RWPE1 (cell line): ENCODE measurements at regions not wholly inside any gene's neighbourhood (a gene's known extent, or its start where the extent isn't known, plus 50 kb on each side); places are given as distances from the start of the nearest gene placed in this dataset.
"Not testable (repeated sequence)": the region's sequence is repeated elsewhere in the genome, so short reads cannot be mapped to it uniquely, and the experiment has no call there.

Source experiments
- CTCF ChIA-PET: fragments of 350-600 bp; sonication (Branson Sonifier 250); formaldehyde crosslinking; extraction: SDS; loops from one replicate; lab custom pipeline; 2021; lab: Yijun Ruan, JAX
- POLR2A ChIA-PET: fragments of 400-600 bp; formaldehyde crosslinking; extraction: SDS; loops from one replicate; lab custom pipeline; 2020; ENCODE audit warnings: antibody characterized with exemption; ENCODE audit not compliant: low non-redundant PET; lab: Yijun Ruan, JAX
- DNase-seq: peaks from one replicate; pipeline ENCODE4 v3.0.0; 2012; ENCODE audit warnings: low spot score
- H3K27ac ChIP-seq: fragments of 450-650 bp; 2 replicates; pipeline ENCODE4 v1.5.1; 2017
- TF ChIP-seq, protein P1 (sequence below): fragments of 450-650 bp; conservative IDR thresholded peaks from 2 replicates; pipeline ENCODE4 v1.5.1; 2017; ENCODE audit warnings: low read depth, mild to moderate bottlenecking

DNA sequence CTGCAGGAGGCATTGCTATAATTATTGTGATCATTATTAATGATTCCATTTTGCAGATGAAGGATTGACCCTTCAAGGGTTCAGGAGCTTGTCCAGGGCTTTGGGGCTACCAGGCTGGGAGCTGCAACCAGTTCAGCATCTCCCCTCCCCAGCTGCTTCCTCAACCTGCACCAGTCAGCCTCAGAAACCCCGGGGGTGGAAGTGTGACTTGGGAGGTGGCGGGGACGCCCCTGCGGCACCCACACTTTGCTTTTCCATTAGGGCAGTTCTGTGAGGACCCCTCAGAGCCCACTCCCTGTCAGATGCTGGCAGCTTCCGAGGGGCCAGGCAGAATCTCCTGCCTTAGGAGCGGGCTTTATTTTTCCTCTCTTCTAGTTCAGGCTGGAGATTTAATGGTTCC, 85.6 kb downstream of the OLFM1 start:
- POLR2A ChIA-PET: no interaction called here
- H3K27ac ChIP-seq: no peak overlapping the region
- TF ChIP-seq, protein P1, sequence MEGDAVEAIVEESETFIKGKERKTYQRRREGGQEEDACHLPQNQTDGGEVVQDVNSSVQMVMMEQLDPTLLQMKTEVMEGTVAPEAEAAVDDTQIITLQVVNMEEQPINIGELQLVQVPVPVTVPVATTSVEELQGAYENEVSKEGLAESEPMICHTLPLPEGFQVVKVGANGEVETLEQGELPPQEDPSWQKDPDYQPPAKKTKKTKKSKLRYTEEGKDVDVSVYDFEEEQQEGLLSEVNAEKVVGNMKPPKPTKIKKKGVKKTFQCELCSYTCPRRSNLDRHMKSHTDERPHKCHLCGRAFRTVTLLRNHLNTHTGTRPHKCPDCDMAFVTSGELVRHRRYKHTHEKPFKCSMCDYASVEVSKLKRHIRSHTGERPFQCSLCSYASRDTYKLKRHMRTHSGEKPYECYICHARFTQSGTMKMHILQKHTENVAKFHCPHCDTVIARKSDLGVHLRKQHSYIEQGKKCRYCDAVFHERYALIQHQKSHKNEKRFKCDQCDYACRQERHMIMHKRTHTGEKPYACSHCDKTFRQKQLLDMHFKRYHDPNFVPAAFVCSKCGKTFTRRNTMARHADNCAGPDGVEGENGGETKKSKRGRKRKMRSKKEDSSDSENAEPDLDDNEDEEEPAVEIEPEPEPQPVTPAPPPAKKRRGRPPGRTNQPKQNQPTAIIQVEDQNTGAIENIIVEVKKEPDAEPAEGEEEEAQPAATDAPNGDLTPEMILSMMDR: no peak
- CTCF ChIA-PET: no interaction called here
- DNase-seq: no peak

DNA sequence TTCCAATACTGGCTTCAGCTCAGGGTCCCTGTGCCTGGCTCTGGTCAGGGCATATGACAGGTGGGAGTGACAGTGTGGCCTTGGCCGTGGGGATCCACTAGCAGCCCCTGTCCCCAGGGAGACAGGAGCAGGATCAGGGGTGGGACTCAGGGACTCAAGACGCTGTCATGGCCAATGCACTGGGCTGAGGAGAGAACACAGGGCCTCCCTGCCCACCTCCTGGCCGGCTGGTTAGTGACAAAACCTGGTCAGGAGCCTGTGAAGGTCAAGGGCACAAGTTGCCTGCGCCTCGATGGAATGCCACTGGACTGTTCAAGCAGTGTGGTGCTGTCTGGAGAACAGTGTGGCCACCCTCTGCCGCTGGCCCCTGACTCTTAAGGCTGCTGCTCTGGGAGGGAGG, 86.8 kb downstream of the OLFM1 start:
- POLR2A ChIA-PET: no interaction called here
- H3K27ac ChIP-seq: no peak overlapping the region
- DNase-seq: no peak
- CTCF ChIA-PET: no interaction called here
- TF ChIP-seq, protein P1: no peak

DNA sequence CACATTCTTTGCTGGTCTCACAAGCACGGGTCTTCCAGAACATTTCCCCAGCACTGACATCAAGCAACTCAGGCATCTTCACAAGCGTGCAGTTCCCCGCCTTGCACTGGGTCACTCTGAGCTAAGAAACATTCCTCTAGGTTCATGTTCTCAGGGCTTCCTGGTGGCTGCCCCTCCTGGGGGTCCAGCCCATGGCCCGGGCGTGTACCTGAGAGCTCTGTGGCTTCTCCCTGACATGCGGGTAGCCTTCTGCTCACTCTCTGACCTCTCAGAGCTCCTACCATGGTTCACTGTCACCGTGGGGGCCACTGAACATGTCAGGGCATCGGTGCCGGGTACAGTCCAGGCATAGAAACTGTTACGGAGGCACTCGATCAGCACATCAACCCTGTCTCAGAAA, 87.5 kb downstream of the OLFM1 start:
- POLR2A ChIA-PET: no interaction called here

DNA sequence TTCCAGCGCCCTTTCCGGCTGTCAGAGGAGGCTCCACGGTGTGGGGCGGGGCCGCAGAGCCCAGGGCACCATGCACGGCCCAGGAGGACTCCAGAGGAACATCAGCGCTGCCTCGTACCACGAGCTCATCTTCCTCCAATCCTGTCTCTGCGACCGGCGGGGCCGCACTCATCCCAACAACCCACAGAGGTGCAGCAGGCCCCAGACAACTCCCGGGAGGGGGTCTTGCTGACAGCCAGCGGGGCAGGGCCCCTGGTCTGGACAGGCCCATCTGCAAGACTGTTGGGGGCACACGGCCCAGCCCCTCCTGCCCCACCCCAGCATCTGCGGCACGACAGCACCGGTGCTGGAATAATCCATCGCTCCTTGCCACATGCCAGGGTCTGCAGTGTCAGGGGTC, 88.8 kb downstream of the OLFM1 start:
- CTCF ChIA-PET: no interaction called here
- no peak for DNase-seq
- no peak overlapping the region for H3K27ac ChIP-seq
- POLR2A ChIA-PET: no interaction called here
- TF ChIP-seq, protein P1: no peak

More for the DNA sequence above, 87.5 kb downstream of the OLFM1 start:
- DNase-seq: no peak
- H3K27ac ChIP-seq: no peak overlapping the region
- TF ChIP-seq, protein P1: no peak
- CTCF ChIA-PET: interaction anchor here (0.6 kb wide), 1 partner anchor 137 kb away, joined by 4 read pairs; no protein-coding TSS in a partner anchor

DNA sequence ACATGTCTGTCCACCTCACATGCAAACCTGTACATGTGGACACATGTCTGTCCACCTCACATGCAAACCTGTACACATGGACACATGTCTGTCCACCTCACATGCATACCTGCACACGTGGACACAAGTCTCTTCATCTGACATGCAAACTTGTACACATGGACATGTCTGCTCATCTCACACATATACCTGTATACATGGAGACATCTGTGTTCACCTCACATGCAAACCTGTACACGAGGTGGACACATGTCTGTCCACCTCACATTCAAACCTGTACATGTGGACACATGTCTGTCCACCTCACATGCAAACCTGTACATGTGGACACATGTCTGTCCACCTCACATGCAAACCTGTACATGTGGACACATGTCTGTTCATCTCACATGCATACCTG, 90.1 kb downstream of the OLFM1 start:
- CTCF ChIA-PET: not testable (repeated sequence)

DNA sequence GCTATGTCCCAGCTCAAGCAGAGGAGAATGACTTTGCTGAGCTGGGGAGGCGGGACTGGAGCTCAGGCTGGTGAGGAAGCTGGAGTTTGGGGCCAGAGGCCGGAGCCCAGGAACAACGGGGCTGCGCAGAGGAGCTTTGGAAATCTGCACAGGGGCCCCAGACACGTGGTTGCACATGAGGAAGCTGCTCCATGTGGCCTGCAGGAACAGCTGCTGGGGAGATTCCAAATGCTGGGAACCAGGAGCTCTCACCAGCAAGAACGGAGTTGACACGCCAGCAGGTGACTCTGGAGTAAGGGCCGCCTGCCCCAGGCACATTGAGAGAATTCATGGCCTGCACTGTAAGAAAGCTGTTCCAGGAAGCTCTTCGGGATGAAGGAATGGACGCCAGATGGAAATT, 91.0 kb downstream of the OLFM1 start:
- TF ChIP-seq, protein P1: no peak
- POLR2A ChIA-PET: no interaction called here
- no peak for DNase-seq
- CTCF ChIA-PET: interaction anchor here (0.6 kb wide), 1 partner anchor 483 kb away, joined by 3 read pairs; no protein-coding TSS in a partner anchor
- no peak overlapping the region for H3K27ac ChIP-seq

More for the DNA sequence above, 90.1 kb downstream of the OLFM1 start:
- POLR2A ChIA-PET, H3K27ac ChIP-seq, DNase-seq: not testable (repeated sequence)

DNA sequence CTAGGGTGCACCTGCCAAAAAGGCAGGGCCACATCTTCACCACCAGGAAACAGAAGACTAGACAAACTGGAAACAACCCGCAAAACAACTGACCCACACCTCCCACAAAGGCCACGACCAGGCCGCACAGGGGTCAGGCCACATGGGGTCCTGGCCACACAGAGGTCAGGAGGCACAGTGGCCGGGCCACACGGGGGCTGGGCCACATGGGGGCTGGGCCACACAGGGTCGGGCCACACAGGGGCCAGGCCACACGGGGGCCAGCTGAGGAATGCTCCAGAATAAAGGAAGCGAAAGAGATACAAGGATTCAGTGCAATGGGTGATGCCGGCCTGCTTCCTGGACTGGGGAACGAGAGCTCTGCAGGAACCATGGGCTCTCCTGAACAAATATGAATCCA, 91.6 kb downstream of the OLFM1 start:
- DNase-seq: no peak
- CTCF ChIA-PET: no interaction called here
- H3K27ac ChIP-seq: no peak overlapping the region
- TF ChIP-seq, protein P1: no peak
- POLR2A ChIA-PET: no interaction called here
